H1 (cell line): ENCODE measurements at regions not wholly inside any gene's neighbourhood (a gene's known extent, or its start where the extent isn't known, plus 50 kb on each side); places are given as distances from the start of the nearest gene placed in this dataset.

Experiments used
- CTCF ChIA-PET: fragments of 300-600 bp; sonication (Branson Sonifier 250); formaldehyde crosslinking; loops from one replicate; lab custom pipeline; 2021; ENCODE audit not compliant: partially characterized antibody; lab: Charles Lee
- POLR2A ChIA-PET: fragments of 300-600 bp; sonication (Branson Sonifier 250); formaldehyde crosslinking; loops from one replicate; lab custom pipeline; 2021; ENCODE audit warnings: inconsistent platforms; ENCODE audit not compliant: partially characterized antibody; lab: Charles Lee
- DNase-seq, 2 experiments: peaks; one replicate each; pipeline versions ENCODE4 v3.0.0 to v3.0.0-alpha.2; 2010 to 2022; ENCODE audit warnings: low spot score in 2 of 2, low read depth in 1 of 2, mixed read lengths in 1 of 2
- FAIRE-seq: peaks from 2 replicates; lab custom pipeline; 2011; peaks lifted over from hg19 to GRCh38; lab: Jason Lieb, UNC
- H2AFZ ChIP-seq: 2 replicates; pipeline ENCODE4 v1.8.1; 2012; ENCODE audit warnings: low read length, inconsistent platforms
- H2AK5ac ChIP-seq: 2 replicates; pipeline ENCODE4 v1.6.1; 2013; ENCODE audit warnings: low read depth, low read length
- H2BK120ac ChIP-seq: replicated peaks from 2 replicates; pipeline ENCODE3; 2013; ENCODE audit warnings: low read depth, low read length, inconsistent platforms
- H2BK12ac ChIP-seq: 2 replicates; pipeline ENCODE4 v1.6.1; 2013; ENCODE audit warnings: low read depth, low read length
- H2BK15ac ChIP-seq: 2 replicates; pipeline ENCODE4 v1.6.1; 2013; ENCODE audit warnings: low read length
- H2BK20ac ChIP-seq: 2 replicates; pipeline ENCODE4 v1.6.1; 2013; ENCODE audit warnings: low read length
- H2BK5ac ChIP-seq: 2 replicates; pipeline ENCODE4 v1.6.1; 2013; ENCODE audit warnings: low read depth, low read length
- H3K14ac ChIP-seq: 2 replicates; pipeline ENCODE4 v1.6.1; 2013; ENCODE audit warnings: inconsistent platforms; ENCODE audit not compliant: insufficient read length
- H3K18ac ChIP-seq: 2 replicates; pipeline ENCODE4 v1.6.1; 2013; ENCODE audit warnings: low read length; ENCODE audit errors: extremely low read depth
- H3K23ac ChIP-seq: 2 replicates; pipeline ENCODE4 v1.6.1; 2013; ENCODE audit warnings: inconsistent platforms; ENCODE audit not compliant: insufficient read length
- H3K23me2 ChIP-seq: 2 replicates; pipeline ENCODE4 v1.6.1; 2013; ENCODE audit warnings: low read depth, low read length
- H3K27ac ChIP-seq: 2 replicates; pipeline ENCODE4 v1.6.1; 2011; ENCODE audit warnings: low read depth, low read length, inconsistent platforms
- H3K27me3 ChIP-seq, 4 experiments: replicated peaks in 1 of 4; 1 replicate in 1 of 4; 2 replicates in 3 of 4; pipeline versions ENCODE4 v1.6.1 to v1.8.1; 2011 to 2013; ENCODE audit warnings: low read length in 3 of 4, mild to moderate bottlenecking in 3 of 4, inconsistent platforms in 2 of 4, mixed read lengths in 2 of 4, moderate library complexity in 1 of 4; ENCODE audit not compliant: control insufficient read depth in 3 of 4, insufficient read depth in 3 of 4; ENCODE audit errors: extremely low read depth in 1 of 4
- H3K36me3 ChIP-seq, 4 experiments: 2 replicates each; pipeline versions ENCODE4 v1.6.1 to v1.8.1; 2011 to 2013; ENCODE audit warnings: mild to moderate bottlenecking in 4 of 4, low read length in 3 of 4, moderate library complexity in 2 of 4, control low read depth in 1 of 4, inconsistent platforms in 1 of 4; ENCODE audit not compliant: insufficient read depth in 4 of 4, control insufficient read depth in 2 of 4
- H3K4ac ChIP-seq: replicated peaks from 2 replicates; pipeline ENCODE3; 2013; ENCODE audit warnings: low read length, low read depth, mixed read lengths, inconsistent platforms; ENCODE audit not compliant: insufficient read length
- H3K4me1 ChIP-seq, 4 experiments: replicated peaks in 1 of 4; 1 replicate in 1 of 4; 2 replicates in 3 of 4; pipeline versions ENCODE4 v1.6.1 to v1.8.1; 2011 to 2013; ENCODE audit warnings: low read length in 3 of 4, inconsistent platforms in 2 of 4, mixed read lengths in 1 of 4; ENCODE audit not compliant: insufficient read depth in 4 of 4, control insufficient read depth in 3 of 4
- H3K4me2 ChIP-seq, 2 experiments: 2 replicates each; pipeline versions ENCODE4 v1.6.1 to v1.8.1; 2011 to 2013; ENCODE audit warnings: low read depth in 2 of 2, low read length in 2 of 2, control low read depth in 1 of 2, inconsistent platforms in 1 of 2, mild to moderate bottlenecking in 1 of 2; ENCODE audit not compliant: insufficient read depth in 1 of 2
- H3K4me3 ChIP-seq, 4 experiments: fragments of 200-600, 300-600 bp in 1 of 4; sonication (generic), shearing (Covaris generic), sonication (Bioruptor Twin) in 1 of 4; 2 replicates each; pipeline versions ENCODE4 v1.5.1 to v1.8.1; 2011 to 2016; ENCODE audit warnings: low read length in 4 of 4, low read depth in 3 of 4, control low read depth in 2 of 4, inconsistent platforms in 2 of 4, mild to moderate bottlenecking in 2 of 4, mixed read lengths in 1 of 4, moderate library complexity in 1 of 4; ENCODE audit not compliant: insufficient read depth in 2 of 4; ENCODE audit errors: extremely low read depth in 1 of 4
- H3K56ac ChIP-seq: replicated peaks from 2 replicates; pipeline ENCODE3; 2013; ENCODE audit warnings: low read depth, mild to moderate bottlenecking, mixed read lengths, low read length, inconsistent platforms; ENCODE audit not compliant: insufficient read length
- H3K79me1 ChIP-seq: 2 replicates; pipeline ENCODE4 v1.6.1; 2013; ENCODE audit warnings: low read depth, low read length, control low read depth
- H3K79me2 ChIP-seq, 2 experiments: 2 replicates each; pipeline versions ENCODE4 v1.6.1 to v1.8.1; 2012 to 2013; ENCODE audit warnings: low read length in 2 of 2, mild to moderate bottlenecking in 2 of 2, inconsistent platforms in 1 of 2; ENCODE audit not compliant: insufficient read depth in 2 of 2, control insufficient read depth in 1 of 2
- H3K9ac ChIP-seq, 4 experiments: replicated peaks in 1 of 4; 1 replicate in 1 of 4; 2 replicates in 3 of 4; pipeline versions ENCODE4 v1.6.1 to v1.8.1; 2011 to 2013; ENCODE audit warnings: low read depth in 3 of 4, low read length in 3 of 4, control low read depth in 2 of 4, mild to moderate bottlenecking in 2 of 4, moderate library complexity in 2 of 4, inconsistent platforms in 1 of 4; ENCODE audit errors: extremely low read depth in 1 of 4
- H3K9me3 ChIP-seq, 2 experiments: 2 replicates each; pipeline versions ENCODE4 v1.6.1 to v1.8.1; 2012 to 2013; ENCODE audit warnings: mild to moderate bottlenecking in 2 of 2, moderate library complexity in 2 of 2, control low read depth in 1 of 2, inconsistent platforms in 1 of 2, low read depth in 1 of 2, low read length in 1 of 2, mixed read lengths in 1 of 2; ENCODE audit not compliant: insufficient read depth in 2 of 2
- H4K20me1 ChIP-seq, 2 experiments: replicated peaks in 1 of 2; 2 replicates each; pipeline versions ENCODE3 to v1.8.1; 2011 to 2013; ENCODE audit warnings: inconsistent platforms in 2 of 2, low read length in 2 of 2, mild to moderate bottlenecking in 1 of 2; ENCODE audit not compliant: insufficient read depth in 2 of 2, control insufficient read depth in 1 of 2
- H4K5ac ChIP-seq: 2 replicates; pipeline ENCODE4 v1.6.1; 2013; ENCODE audit warnings: low read length, low read depth, mixed read lengths, inconsistent platforms; ENCODE audit not compliant: insufficient read length
- H4K8ac ChIP-seq: 2 replicates; pipeline ENCODE4 v1.8.0; 2013; ENCODE audit warnings: mild to moderate bottlenecking, moderate library complexity, low read length, inconsistent platforms; ENCODE audit not compliant: insufficient read depth; ENCODE audit errors: extremely low read depth
- H4K91ac ChIP-seq: replicated peaks from 2 replicates; pipeline ENCODE3; 2013; ENCODE audit warnings: low read length, mixed read lengths, inconsistent platforms; ENCODE audit not compliant: insufficient read length
- ASH2L ChIP-seq: fragments of 200-600, 300-600 bp; sonication (generic); IDR thresholded peaks from one replicate; pipeline ENCODE4 v1.7.1; 2017; ENCODE audit warnings: low read length
- ATF2 ChIP-seq: IDR thresholded peaks from 2 replicates; pipeline ENCODE4 v1.6.1; 2012; ENCODE audit warnings: low read length, inconsistent platforms
- GABPA ChIP-seq: IDR thresholded peaks from 2 replicates; pipeline ENCODE4 v1.6.1; 2011; ENCODE audit warnings: mild to moderate bottlenecking, low read length, moderate library complexity, borderline replicate concordance; ENCODE audit not compliant: insufficient read depth
- HDAC2 ChIP-seq, 2 experiments: fragments of 300-600 bp in 1 of 2; sonication (generic) in 1 of 2; IDR thresholded peaks; 2 replicates each; pipeline ENCODE4 v1.6.1; 2011 to 2012; ENCODE audit warnings: low read depth in 2 of 2, low read length in 2 of 2, mild to moderate bottlenecking in 2 of 2, moderate library complexity in 2 of 2, borderline replicate concordance in 1 of 2, inconsistent platforms in 1 of 2
- JUND ChIP-seq: IDR thresholded peaks from 2 replicates; pipeline ENCODE4 v1.6.1; 2011; ENCODE audit warnings: mild to moderate bottlenecking, improper control_type of control experiment, low read length
- MAFK ChIP-seq: IDR thresholded peaks from 2 replicates; pipeline ENCODE4 v1.6.1; 2012; ENCODE audit warnings: low read depth, mild to moderate bottlenecking, improper control_type of control experiment, low read length
- MAX ChIP-seq: IDR thresholded peaks from 2 replicates; pipeline ENCODE4 v1.6.1; 2012; ENCODE audit warnings: inconsistent platforms
- POLR2A ChIP-seq, 2 experiments: IDR thresholded peaks; 1 replicate in 1 of 2; 2 replicates in 1 of 2; pipeline ENCODE4 v1.6.1; 2011; ENCODE audit warnings: low read depth in 2 of 2, low read length in 2 of 2, mild to moderate bottlenecking in 2 of 2; ENCODE audit errors: control extremely low read depth in 1 of 2
- POLR2AphosphoS5 ChIP-seq: IDR thresholded peaks from 2 replicates; pipeline ENCODE4 v1.6.1; 2011; ENCODE audit warnings: low read depth, low read length
- SUZ12 ChIP-seq: fragments of 200-600 bp; sonication (generic); IDR thresholded peaks from 2 replicates; pipeline ENCODE4 v1.6.1; 2012; ENCODE audit warnings: mild to moderate bottlenecking, inconsistent platforms, low read length, moderate library complexity, mixed read lengths
- USF2 ChIP-seq: IDR thresholded peaks from 2 replicates; pipeline ENCODE4 v1.6.1; 2011; ENCODE audit warnings: low read length, improper control_type of control experiment
- WGBS, 2 experiments: shearing (Covaris generic) in 1 of 2; methylation state at CpG; one replicate each; pipeline versions ENCODE4 v1.1.6 to v1.1.7; 2013 to 2015; ENCODE audit warnings: low lambda C conversion rate in 2 of 2, mixed read lengths in 2 of 2, inconsistent platforms in 1 of 2, low coverage in 1 of 2, missing lambda C conversion rate in 1 of 2; ENCODE audit not compliant: insufficient replicate concordance in 2 of 2, insufficient coverage in 1 of 2, insufficient read length in 1 of 2; ENCODE audit errors: extremely low coverage in 1 of 2, missing lambda C conversion rate in 1 of 2; 5-methylcytosine and 5-hydroxymethylcytosine counted together

GRCh38 chr3:1943395-1944118, 155.1 kb upstream of the CNTN4 start:
- Histone ChIP-seq H4K20me1 (no peaks in the 10 kb centered on the region), H3K4me2 (no peak overlapping the region), H2BK15ac (no peak overlapping the region), H2BK5ac (no peak overlapping the region), H4K91ac (no peak overlapping the region), H2AK5ac (no peak overlapping the region), H3K4me3 (no peak overlapping the region), H2BK20ac (no peak overlapping the region), H3K56ac (no peak overlapping the region), H2AFZ (no peak overlapping the region), H2BK12ac (no peak overlapping the region), H2BK120ac (no peak overlapping the region), H3K18ac (no peak overlapping the region), H3K4me1 (no peaks in the 10 kb centered on the region), H3K9me3 (no peaks in the 10 kb centered on the region), H4K5ac (no peak overlapping the region), H3K27me3 (no peaks in the 10 kb centered on the region), H3K4ac (no peak overlapping the region), H3K36me3 (no peaks in the 10 kb centered on the region), H3K79me1 (no peaks in the 10 kb centered on the region), H3K14ac (no peak overlapping the region), H4K8ac (no peak overlapping the region), H3K9ac (no peak overlapping the region), H3K79me2 (no peaks in the 10 kb centered on the region), H3K23ac (no peak overlapping the region), H3K27ac (no peak overlapping the region), H3K23me2 (no peaks in the 10 kb centered on the region)
- WGBS, 2 experiments, result 85% methylated on average over 6 of the region's 6 CpGs; no CpG with 5 or more reads in 1 of the 2 experiments
- DNase-seq (no peak), FAIRE-seq (no peak)
- ChIA-PET POLR2A (no interaction called here), CTCF (no interaction called here)
- TF ChIP-seq SUZ12 (no peak), GABPA (no peak), HDAC2 (IDR thresholded peaks at IDR 0.05; ENCODE audit: borderline replicate concordance in 1 of 2, low read depth in 2 of 2, low read length in 2 of 2) (no peak), JUND (no peak), USF2 (no peak), POLR2A (IDR thresholded peaks at IDR 0.05; ENCODE audit: control extremely low read depth in 1 of 2, low read depth in 2 of 2, low read length in 2 of 2) (no peak), MAFK (no peak), ASH2L (no peak), ATF2 (no peak), POLR2AphosphoS5 (no peak), MAX (no peak)
